GM21515 (cell line): ENCODE measurements at regions not wholly inside any gene's neighbourhood (a gene's known extent, or its start where the extent isn't known, plus 50 kb on each side); places are given as distances from the start of the nearest gene placed in this dataset.

Experiments used
- ATAC-seq: cut with Tn5 transposase; IDR thresholded peaks from one replicate; pipeline ENCODE4 v1.9.1; 2021; ENCODE audit not compliant: unreplicated experiment

DNA sequence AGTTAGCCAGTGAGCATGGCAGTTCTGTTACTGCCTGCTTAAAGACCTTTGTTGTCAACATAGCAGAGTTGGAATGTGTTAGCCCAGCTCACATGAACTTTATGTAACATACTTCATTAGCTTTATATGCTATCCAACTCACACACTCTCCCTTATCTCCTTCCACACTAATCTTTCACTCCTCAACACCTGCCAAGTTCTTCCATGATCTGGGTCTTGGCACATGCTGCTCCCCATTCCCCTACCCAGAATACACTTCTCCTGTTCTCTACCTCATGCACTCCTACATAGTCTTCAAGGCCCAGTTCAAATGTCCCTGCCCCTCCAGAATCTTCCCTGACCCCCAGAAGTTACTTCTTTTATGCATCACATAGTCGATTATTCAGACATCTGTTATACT, 179.3 kb downstream of the KATNAL1 start:
- no peak for ATAC-seq

DNA sequence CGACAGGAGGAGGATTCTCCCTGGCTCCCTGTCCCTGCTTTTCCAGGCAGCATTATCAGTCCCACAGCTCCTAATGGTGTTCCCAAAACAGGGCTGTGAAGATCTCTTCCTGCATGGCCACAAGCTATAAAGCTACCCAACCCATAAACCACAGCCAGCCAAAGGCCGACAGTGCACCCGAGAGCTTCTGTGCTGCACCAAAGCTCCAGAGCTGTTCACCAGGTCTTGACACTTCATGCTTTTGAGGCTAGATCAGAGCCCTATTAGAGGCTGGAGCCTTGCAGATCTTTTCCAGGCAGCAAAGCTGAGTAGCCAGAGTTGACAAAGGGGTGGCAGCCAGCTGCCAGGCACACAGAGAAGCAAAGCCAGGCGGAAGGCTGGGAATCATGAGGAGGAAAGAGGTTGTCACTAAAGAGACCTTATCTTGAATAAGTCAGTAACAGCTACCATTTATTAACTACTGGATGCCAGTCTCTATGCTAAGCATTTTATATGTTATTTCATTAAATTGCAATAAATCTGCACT, 180.4 kb downstream of the KATNAL1 start:
- ATAC-seq, result no peak

DNA sequence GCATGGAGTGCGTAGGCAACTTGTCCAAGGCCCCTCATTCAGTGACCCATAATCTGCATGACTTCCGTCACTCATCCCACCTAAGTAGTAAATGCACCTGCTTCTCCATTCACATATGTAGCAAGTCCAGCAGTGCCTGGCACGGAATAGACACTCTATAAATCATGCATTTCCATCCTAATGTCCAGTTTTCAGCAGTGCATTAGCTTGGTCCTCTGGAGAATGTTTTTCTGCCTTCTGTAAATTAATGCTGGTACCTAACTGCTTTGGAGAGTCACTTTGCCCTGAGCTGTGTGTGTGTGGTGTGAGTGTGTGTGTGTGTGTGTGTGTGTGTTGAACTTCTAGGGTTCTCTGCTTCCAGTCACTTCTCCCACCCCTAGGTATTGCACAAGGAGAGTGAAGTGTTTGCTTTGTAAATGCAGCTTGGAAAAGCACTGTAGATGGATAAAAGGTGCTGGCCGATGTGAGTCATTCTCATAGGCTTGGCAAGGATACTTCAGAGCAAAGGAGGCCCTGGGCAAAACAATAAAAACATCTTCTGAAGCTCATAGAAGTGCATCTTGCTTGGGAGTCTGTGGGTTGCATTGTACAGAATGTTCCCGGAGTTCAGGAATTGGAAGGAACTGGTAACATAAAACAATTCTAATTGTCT, 181.8 kb downstream of the KATNAL1 start:
- ATAC-seq, result no peak

DNA sequence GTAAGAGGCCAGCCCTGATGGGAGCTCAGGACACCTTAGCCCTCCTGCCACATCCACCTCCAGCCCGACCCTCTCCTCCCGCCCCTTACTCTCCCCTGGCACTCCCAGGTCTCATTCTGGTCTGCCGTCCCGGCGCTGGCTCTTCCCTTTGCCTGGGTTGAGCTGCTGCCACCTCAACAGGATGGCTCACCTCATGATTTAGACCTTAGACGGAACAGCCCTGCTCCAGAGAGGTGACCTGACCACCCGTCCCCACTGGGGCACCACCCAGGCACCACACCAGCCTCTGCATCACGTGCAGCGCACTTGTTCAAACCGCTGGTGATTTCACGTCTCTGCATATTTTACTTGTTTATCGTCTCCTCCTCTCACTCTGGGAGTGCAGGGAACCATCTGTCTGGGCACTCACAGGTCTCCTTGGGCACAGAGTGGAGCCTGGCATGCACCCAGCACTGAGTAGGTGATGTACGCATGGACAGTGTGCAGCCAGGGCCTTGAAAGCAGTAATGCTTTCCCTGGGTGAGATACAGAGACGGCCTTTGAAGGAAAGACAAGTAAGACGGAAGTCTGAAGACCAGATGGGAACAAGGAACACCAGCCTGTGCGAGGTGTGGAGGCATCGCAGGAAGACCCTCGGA, 183.1 kb downstream of the KATNAL1 start:
- no peak for ATAC-seq

DNA sequence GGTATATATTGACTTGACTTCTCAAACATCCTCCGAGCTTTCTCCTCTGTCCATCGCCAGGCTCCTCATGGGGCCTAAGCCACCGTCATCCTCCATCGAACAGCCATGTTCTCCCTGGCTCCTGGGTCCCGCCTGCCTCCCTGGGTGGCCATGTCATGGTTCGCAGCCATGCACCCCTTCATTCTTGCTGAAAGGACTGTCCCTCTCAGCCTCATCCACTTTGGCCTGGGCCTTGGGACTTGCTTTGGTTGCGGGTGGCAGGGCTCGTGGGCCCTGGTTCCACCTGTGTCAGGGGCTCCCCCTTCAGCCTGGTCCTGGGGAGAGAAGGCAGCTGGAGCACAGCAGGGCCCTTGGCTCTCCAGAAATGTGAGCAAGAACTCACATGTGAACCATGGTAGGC, 183.8 kb downstream of the KATNAL1 start:
- ATAC-seq, result no peak

DNA sequence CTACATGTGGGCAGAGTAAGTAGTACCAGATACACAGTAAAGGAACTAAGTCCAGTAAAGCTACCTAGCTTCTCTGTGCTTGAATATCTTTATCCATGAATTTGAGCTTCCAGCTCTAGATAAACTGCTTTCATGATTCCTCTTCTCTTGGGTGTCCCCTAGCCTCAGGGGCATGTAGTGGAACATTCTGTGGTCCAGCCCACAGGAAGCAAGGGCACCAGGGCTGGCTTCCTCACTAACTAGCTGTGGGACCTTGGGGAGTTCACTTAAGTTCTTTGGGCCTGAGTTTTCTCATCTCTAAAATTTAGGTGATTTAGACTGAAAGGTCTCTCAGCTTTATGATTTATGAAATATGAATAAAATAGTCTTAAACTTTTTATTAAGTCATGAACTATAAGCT, 185.7 kb downstream of the KATNAL1 start:
- ATAC-seq, result no peak

DNA sequence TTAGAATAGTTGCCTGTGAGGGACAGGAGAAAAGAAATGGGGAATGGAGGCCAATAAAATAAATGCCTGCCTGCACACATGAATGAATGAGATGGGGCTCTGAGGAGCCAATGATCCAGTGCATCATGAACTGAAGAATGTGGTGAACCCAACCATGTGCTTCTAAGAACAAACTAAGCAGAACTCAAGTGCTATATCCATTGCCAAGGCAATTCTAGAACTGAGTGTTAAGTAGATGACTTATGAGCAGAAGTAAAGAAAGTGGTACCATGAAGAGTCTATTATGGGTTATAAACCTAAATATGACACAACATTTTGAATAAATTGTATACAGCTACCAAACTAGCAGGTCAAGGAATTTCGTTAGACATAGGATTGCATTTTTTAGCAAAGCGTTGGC, 186.1 kb downstream of the KATNAL1 start:
- ATAC-seq, result no peak

DNA sequence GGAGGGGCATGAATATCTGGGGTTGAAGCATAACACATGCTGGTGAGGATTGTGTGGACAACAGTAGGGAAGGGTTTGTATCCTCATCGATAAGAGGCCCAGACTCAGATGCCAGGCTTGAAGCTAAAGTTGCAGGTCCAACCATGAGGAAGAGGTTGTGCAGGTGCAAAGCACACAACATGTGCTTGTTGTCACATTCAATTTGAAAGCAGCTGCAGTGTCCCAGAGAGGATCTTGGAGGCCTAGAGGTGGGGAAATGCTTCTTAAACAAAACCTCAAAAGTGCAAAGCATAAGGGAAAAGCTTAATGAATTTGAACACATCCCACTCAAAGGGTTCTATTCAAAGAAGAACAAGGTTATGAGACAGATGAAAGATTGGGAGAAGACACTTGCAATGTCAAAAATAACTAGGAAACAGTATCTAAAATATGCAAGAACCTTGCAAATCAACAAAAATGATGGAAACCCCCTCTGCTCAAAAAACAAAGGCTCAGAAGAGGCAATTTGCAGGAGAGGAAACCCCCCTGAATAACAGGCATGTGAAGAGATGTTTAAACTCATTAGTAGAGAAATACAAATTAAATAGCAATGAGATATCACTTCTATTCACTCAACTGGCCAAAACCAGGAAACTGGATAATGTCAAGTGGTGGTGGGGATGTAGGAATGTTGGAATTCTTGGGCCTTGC, 187.1 kb downstream of the KATNAL1 start:
- ATAC-seq, result no peak

DNA sequence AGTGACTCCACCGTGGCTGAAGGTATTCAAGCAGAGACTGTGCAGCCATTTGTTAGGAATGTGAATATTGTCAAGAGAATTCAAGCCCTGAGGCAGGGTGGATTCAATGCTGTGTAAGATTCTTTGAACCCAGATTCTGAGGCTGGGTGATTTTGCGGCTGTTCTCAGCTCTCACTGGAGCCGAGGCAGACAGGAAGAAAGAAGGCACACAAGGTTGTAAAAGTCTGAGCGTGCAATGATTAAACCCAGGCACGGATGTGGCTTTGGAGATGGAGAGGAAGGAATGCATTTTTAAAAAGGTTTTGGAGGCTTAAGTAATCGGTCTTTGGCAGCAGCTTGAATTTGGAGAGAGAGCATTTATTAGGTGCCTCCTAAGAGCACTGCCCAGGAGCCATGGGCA, 187.9 kb downstream of the KATNAL1 start:
- ATAC-seq, result no peak

DNA sequence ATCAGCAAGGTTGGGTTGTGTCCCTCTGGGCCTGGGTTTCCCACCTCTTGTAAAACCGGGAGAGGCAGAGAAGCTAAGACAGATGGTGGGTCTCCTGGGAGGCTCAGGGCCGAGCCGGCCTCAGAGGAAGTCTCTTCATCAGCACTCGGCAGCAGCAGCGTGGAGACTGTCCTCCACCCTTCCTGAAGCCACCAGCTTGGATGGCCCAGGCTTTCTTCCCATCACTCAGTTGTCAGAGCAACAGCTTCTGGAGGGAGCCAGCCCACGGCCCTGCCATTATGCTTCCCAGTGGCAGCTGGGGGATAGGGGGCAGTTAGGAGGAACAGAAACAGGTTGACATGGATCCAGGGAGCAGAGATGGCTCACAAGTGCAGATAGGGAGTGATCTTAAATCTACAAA, 191.0 kb downstream of the KATNAL1 start:
- ATAC-seq, result no peak

DNA sequence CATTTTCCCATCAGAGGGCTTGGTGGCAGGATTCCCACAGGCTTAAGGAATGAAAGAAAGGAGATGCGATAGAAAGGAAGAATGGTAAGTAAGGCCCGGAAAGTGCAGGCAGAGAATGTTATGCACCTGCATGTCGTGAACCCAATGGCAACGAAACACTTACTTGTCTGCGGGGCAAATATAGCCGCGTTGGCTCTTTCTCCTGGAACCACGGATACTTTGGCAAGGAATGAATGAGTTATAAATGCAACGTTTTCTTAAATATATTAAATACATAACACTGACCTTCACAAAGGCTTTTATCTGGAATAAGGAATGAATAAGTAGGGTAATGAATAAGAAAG, 192.1 kb downstream of the KATNAL1 start:
- ATAC-seq, result peak; percentile 9

DNA sequence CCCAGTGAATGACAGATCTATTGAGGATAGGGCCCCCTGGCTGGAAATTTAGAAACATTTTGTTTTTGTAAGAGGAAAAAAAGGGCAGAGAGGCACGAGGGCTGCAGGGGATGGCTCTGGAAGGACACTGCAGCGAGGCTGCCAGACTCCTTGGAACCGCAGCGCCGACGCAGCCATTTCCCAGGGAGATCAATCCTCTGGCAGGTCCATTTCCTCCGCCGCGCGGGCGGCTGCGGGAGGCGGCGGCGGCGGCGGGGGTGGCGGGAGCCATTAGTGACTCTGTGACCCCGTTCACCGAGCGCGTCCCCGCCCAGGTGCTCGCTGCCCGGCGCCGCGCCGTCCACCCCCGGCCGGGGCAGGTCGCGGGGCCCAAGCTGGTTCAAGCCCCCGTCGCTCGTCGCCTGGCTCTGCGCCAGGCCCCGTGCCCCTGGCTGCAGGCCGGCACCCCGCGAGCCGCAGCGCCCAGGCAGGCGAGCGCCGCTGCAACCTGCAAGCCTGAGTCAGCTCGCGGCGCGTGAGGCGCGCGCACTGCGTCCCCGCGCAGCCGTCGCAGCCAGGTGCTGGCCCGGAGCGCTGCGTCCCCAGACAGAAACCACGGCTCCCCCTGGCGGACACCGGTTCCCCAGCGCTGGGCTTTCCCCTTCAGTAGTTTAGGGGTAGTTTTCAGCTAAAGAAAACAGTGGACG, 192.6 kb downstream of the KATNAL1 start:
- peak; percentile 90 for ATAC-seq

DNA sequence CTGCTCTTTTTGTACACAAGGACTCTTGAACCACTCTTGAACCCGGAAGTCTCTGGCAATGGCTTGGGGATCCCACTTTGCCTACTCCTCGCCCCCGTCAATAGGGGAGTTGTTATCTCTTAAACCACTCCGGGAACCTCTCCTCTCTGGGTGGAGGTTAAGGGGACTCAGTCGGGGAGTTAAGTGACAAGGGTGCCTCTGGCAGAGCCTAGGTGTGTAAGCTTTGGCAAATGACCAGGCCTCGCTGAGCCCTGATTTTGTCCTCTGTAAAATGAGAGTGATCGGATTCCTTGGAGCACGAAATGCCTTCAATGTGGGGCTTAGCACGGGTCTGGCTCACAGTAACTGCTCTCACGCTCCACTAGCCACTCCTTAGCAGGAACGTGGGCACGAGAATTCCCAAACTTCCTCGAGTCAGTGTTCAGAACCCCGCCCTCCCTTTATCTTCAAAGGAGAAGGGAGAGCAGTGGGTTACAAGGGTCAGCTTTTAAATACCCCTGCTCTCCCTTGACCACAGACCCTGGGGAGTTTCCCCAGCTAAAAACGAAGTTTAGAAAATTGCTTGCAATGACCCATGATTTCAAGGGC, 193.3 kb downstream of the KATNAL1 start:
- ATAC-seq, result no peak

DNA sequence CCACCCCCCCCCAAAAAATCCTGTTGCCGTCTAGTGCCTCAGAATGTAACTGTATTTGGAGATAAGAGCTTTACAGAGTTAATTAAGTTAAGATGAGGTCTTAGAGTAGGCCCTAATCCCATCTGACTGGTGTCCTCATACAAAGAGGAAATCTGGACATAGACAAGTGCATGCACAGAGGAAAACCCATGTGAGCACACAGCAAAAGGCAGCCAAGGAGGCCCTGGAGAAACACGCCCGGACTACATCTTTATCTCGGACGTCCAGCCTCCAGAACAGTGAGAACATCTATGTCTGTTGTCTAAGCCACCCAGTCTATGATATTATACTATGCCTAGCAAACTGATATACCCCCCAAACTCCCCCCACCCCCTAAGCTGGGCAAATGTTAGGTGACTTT, 193.8 kb downstream of the KATNAL1 start:
- ATAC-seq, result no peak

DNA sequence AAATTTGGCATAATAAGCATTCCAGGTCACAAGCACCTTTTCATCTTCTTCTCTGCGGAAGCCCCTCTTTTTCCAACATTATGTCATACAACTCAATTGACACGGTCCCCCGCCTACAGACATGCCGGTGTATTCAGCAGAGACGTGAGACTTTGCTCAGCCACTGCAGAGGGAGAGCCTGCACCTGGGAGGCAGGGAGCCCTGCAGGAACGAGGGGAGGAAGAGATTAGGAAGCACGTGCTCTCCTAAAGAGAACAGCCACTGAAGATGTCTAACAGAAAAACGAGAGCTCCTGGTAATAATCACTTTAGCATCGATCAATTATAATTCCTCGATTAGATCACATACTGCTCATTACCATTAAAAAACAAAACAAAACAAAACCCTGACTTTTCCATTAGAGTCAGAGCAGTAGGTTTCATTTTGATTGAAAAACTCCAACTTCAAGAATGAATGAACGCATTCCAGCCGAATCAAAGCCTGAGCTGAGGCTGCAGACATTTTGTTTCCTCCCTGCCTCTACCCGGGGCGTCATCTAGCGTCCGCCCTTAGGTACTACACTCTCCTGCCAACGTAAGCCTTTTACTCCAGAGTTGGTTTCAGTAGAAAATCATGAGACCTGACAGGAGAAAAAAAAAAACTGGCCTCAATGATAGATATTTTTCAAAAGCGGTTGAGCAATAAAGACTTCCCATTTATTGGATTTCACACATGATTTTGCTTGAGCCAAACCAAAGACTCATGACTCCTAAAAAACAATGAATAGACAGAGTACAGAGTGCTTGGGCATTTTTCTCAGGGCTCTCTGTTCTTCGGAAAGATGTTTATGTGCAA, 194.5 kb downstream of the KATNAL1 start:
- ATAC-seq, result no peak

DNA sequence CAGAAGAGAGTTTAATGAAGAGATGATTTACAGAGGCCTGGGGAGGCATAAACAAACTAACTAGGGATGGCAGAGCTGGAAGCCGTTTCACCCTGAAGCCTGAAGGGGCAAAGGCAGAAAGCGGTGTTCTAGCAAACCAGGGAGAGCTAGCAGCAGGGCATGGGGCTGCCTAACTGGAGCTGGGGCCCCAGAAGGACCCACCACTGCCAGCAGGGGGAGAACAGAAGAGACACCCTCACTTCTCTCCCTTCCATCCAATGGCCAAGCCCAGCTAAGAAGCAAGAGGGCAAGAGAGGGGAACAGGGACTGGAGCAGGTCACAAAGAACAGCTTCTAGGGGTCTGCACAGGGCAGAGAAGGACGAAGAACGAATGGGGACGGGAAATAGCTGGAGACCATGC, 195.5 kb downstream of the KATNAL1 start:
- no peak for ATAC-seq

DNA sequence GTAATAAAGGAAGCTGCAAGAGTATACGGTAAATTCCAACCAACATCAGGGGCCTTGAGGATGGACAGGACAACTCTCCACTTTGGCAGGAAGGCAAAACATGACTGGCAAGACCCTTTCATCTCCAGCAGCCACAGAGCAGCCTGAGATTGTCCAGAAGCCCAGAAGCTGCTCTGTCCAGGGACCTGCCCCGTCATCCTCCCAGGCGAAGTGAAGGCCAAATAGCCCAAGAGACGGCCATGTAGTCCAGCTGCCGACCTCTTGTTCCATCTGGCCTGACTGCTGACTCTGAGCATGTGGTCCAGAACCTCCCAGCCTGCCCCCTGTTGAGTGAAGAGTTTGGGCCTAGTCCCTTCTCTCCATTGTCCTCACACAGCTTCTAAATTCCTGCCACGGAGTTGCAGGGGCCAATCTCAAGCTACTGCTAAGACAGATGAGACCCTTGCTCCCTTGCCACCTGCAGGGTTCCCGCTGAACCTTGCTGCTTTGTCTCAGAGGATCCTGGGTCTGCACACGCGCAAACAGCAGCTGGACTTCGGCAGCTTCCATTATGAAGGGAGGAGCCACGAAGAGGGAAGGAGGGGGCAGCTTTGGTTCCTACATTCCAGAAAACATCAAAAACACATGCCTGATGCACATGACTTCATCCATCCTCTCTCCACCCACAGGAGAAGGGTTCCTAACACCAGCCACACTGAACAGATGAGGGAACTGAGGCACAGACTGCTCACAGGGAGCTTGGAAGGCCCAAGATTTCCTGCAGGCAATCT, 196.9 kb downstream of the KATNAL1 start:
- no peak for ATAC-seq

DNA sequence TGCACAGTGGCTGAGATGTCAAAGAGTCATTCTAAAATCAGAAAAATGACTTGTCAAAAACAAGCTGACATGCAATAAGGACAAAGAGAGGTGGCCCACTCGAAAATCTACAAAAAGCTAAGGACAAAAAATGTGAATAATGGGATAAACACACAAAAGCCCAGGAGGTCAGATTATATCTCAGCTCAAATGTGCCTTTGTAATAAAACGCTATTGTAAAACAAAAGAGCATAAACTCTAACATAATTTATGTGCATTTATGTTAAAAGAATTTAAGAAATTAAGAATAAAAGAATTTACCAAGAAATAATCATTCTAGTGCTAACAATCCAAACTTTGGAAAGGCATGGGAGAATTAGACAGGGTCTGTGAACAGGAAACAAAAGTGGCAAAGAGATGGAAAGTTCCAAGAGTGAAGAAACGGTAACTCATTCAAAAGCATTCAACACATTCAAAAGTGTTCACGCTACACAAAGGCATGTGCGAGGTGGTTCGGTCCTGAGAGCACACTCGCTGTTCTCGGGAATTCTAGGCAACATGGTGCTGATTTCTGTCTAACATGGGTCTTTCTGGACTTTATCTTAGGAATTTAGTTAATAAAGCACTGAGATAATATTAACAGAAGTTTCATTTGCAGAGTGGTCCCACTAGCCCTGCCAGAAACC, 197.7 kb downstream of the KATNAL1 start:
- no peak for ATAC-seq

DNA sequence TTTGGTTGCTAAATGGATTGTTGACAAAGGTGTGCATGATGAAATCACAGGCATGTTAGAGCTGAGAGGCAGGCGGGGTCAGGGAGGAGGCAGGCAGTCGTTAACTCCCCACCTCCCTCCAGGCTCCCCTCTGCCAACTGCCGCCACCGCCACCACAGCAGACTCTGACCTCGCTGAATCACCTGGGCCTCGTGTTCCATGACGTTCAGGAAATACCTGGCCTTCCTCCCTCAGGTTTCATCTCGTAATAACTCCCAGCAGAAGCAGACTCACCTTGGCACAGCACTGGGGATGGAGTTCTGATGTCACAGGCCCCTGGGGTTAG, 198.5 kb downstream of the KATNAL1 start:
- no peak for ATAC-seq
